ENCODE measurements at regions not wholly inside any gene's neighbourhood (a gene's known extent, or its start where the extent isn't known, plus 50 kb on each side); places are given as distances from the start of the nearest gene placed in this dataset.

DNA sequence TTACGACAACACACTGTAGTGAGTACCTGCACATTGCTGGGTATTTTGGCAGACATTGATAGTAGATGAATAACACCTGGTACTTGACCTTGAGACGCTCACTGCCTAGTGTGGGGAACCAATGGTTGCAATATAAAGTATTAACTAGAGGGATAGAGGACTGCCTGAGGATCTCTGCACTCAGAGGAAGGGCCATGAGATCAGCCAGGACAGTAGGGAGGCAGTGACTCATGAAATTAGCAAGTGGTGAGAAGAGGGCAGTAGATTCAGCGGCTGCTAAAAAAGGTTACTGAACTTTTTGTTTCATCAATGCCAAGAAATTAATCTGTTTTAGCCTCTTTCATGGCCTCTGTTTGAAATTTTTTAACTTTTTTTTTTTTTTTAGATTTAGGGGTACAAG is 250.8 kb upstream of the TCF4 start:
- TF ChIP-seq, protein P1, sequence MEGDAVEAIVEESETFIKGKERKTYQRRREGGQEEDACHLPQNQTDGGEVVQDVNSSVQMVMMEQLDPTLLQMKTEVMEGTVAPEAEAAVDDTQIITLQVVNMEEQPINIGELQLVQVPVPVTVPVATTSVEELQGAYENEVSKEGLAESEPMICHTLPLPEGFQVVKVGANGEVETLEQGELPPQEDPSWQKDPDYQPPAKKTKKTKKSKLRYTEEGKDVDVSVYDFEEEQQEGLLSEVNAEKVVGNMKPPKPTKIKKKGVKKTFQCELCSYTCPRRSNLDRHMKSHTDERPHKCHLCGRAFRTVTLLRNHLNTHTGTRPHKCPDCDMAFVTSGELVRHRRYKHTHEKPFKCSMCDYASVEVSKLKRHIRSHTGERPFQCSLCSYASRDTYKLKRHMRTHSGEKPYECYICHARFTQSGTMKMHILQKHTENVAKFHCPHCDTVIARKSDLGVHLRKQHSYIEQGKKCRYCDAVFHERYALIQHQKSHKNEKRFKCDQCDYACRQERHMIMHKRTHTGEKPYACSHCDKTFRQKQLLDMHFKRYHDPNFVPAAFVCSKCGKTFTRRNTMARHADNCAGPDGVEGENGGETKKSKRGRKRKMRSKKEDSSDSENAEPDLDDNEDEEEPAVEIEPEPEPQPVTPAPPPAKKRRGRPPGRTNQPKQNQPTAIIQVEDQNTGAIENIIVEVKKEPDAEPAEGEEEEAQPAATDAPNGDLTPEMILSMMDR (IDR thresholded peaks at IDR 0.05; ENCODE audit: low read length) = no peak
- TF ChIP-seq EZH2 (IDR thresholded peaks at IDR 0.05; ENCODE audit: borderline replicate concordance, low read length) = no peak

Data from OCI-LY1 (cell line).